SK-N-SH treated with all-trans-retinoic acid at 6 μM for 48 hours (cell line): ENCODE measurements at regions not wholly inside any gene's neighbourhood (a gene's known extent, or its start where the extent isn't known, plus 50 kb on each side); places are given as distances from the start of the nearest gene placed in this dataset.

Experiments
- POU6F1 ChIP-seq: fragments of 250-450 bp; sonication (Bioruptor Pico); IDR thresholded peaks from 2 replicates; pipeline ENCODE4 v1.8.0; 2021; ENCODE audit warnings: low read depth, mild to moderate bottlenecking, moderate library complexity, borderline replicate concordance
- RARB ChIP-seq: fragments of 250-450 bp; sonication (Bioruptor Pico); IDR thresholded peaks from 2 replicates; pipeline ENCODE4 v1.8.0; 2021; ENCODE audit warnings: mild to moderate bottlenecking, moderate library complexity
- ZFP30 ChIP-seq: fragments of 450-650 bp; formaldehyde crosslinking; IDR thresholded peaks from 2 replicates; pipeline ENCODE4 v1.5.0; 2022; ENCODE audit warnings: mild to moderate bottlenecking, moderate library complexity
- ZNF70 ChIP-seq: fragments of 450-650 bp; formaldehyde crosslinking; IDR thresholded peaks from 2 replicates; pipeline ENCODE4 v1.5.0; 2020; ENCODE audit warnings: mild to moderate bottlenecking, moderate library complexity

- TF ChIP-seq POU6F1 (CRISPR knock-in tag) (no peak), RARB (CRISPR knock-in tag) (no peak), ZFP30 (CRISPR knock-in tag) (no peak), ZNF70 (CRISPR knock-in tag) (no peak)
Measured at GRCh38 chr14:100407376-100408102, 84.4 kb downstream of the SLC25A47 start.
